IMR-90 (cell line): ENCODE measurements at regions not wholly inside any gene's neighbourhood (a gene's known extent, or its start where the extent isn't known, plus 50 kb on each side); places are given as distances from the start of the nearest gene placed in this dataset.

Experiments used
- ATAC-seq: fragments of 200-7000 bp; cut with Tn5 transposase; 2 replicates; pipeline ENCODE4 v1.9.1; 2020; ENCODE audit warnings: low read depth, mild to moderate bottlenecking, moderate library complexity
- BruUV-seq: library from RNA; stranded (reverse); fragments of 400-500 nt; replicated peaks from 2 replicates; lab custom pipeline; 2021; lab: Mats Ljungman, UMichigan
- CTCF ChIA-PET: fragments of 300-600 bp; formaldehyde crosslinking; extraction: SDS; loops from one replicate; lab custom pipeline; 2021; ENCODE audit warnings: antibody characterized with exemption; lab: Yijun Ruan, JAX
- POLR2A ChIA-PET: fragments of 300-600 bp; sonication (Branson Sonifier 250); formaldehyde crosslinking; loops from one replicate; lab custom pipeline; 2022; ENCODE audit warnings: antibody characterized with exemption; ENCODE audit not compliant: unreplicated experiment; lab: Charles Lee
- DNase-seq: peaks from one replicate; pipeline ENCODE4 v3.0.0; 2013
- H2AFZ ChIP-seq: replicated peaks from 2 replicates; pipeline ENCODE3; 2013; ENCODE audit warnings: low read length, mild to moderate bottlenecking; ENCODE audit not compliant: poor library complexity
- H2AK5ac ChIP-seq: 2 replicates; pipeline ENCODE4 v1.6.1; 2013; ENCODE audit warnings: low read depth, low read length, inconsistent platforms
- H2AK9ac ChIP-seq: replicated peaks from 2 replicates; pipeline ENCODE3; 2013; ENCODE audit warnings: mild to moderate bottlenecking, low read depth, low read length, moderate library complexity; ENCODE audit not compliant: poor library complexity
- H2BK120ac ChIP-seq: 2 replicates; pipeline ENCODE4 v1.6.1; 2013; ENCODE audit warnings: low read depth, low read length, inconsistent platforms
- H2BK15ac ChIP-seq: 3 replicates; pipeline ENCODE4 v1.6.1; 2013; ENCODE audit warnings: low read depth, low read length, inconsistent platforms
- H2BK20ac ChIP-seq: 2 replicates; pipeline ENCODE4 v1.6.1; 2013; ENCODE audit warnings: low read depth, mild to moderate bottlenecking, inconsistent platforms, low read length, moderate library complexity
- H2BK5ac ChIP-seq: 2 replicates; pipeline ENCODE4 v1.6.1; 2013; ENCODE audit warnings: mild to moderate bottlenecking, low read depth, low read length, inconsistent platforms; ENCODE audit not compliant: poor library complexity, severe bottlenecking
- H3K14ac ChIP-seq: replicated peaks from 2 replicates; pipeline ENCODE4 v1.6.1; 2013; ENCODE audit warnings: low read depth, low read length, inconsistent platforms
- H3K18ac ChIP-seq: 2 replicates; pipeline ENCODE4 v1.6.1; 2013; ENCODE audit warnings: low read depth, low read length, control low read depth
- H3K23ac ChIP-seq: 2 replicates; pipeline ENCODE4 v1.6.1; 2013; ENCODE audit warnings: low read depth, low read length, inconsistent platforms
- H3K27ac ChIP-seq: 2 replicates; pipeline ENCODE4 v1.5.1; 2013; ENCODE audit warnings: mild to moderate bottlenecking, control low read depth, low read length; ENCODE audit not compliant: insufficient read depth
- H3K27me3 ChIP-seq: 2 replicates; pipeline ENCODE4 v1.6.1; 2013; ENCODE audit warnings: low read length; ENCODE audit not compliant: control insufficient read depth, insufficient read depth
- H3K36me3 ChIP-seq: 2 replicates; pipeline ENCODE4 v1.6.1; 2013; ENCODE audit warnings: low read length, mixed read lengths; ENCODE audit not compliant: control insufficient read depth, insufficient read depth
- H3K4ac ChIP-seq: 2 replicates; pipeline ENCODE4 v1.6.1; 2013; ENCODE audit warnings: low read depth, low read length, inconsistent platforms
- H3K4me1 ChIP-seq: 2 replicates; pipeline ENCODE4 v1.6.1; 2013; ENCODE audit warnings: low read length, mixed read lengths; ENCODE audit not compliant: control insufficient read depth, insufficient read depth
- H3K4me2 ChIP-seq: 2 replicates; pipeline ENCODE4 v1.6.1; 2013; ENCODE audit warnings: low read depth, mild to moderate bottlenecking, control low read depth, low read length, moderate library complexity
- H3K4me3 ChIP-seq: 2 replicates; pipeline ENCODE4 v1.5.1; 2013; ENCODE audit warnings: low read depth, mild to moderate bottlenecking, control low read depth, low read length, moderate library complexity; ENCODE audit not compliant: insufficient read depth
- H3K56ac ChIP-seq: 2 replicates; pipeline ENCODE4 v1.6.1; 2013; ENCODE audit warnings: low read length, inconsistent platforms; ENCODE audit not compliant: insufficient read depth; ENCODE audit errors: extremely low read depth
- H3K79me1 ChIP-seq, 2 experiments: 2 replicates each; pipeline ENCODE4 v1.6.1; 2013; ENCODE audit warnings: low read length in 2 of 2, inconsistent platforms in 1 of 2, low read depth in 1 of 2
- H3K9ac ChIP-seq: 2 replicates; pipeline ENCODE4 v1.6.1; 2013; ENCODE audit warnings: low read depth, low read length, control low read depth
- H3K9me1 ChIP-seq: 2 replicates; pipeline ENCODE4 v1.6.1; 2013; ENCODE audit warnings: low read length, inconsistent platforms; ENCODE audit not compliant: insufficient read depth
- H3K9me3 ChIP-seq: 2 replicates; pipeline ENCODE4 v1.6.1; 2013; ENCODE audit warnings: low read length; ENCODE audit not compliant: control insufficient read depth, insufficient read depth
- H4K20me1 ChIP-seq: 2 replicates; pipeline ENCODE4 v1.6.1; 2013; ENCODE audit warnings: low read length, inconsistent platforms; ENCODE audit not compliant: insufficient read depth
- H4K5ac ChIP-seq: 2 replicates; pipeline ENCODE4 v1.6.1; 2013; ENCODE audit warnings: mild to moderate bottlenecking, low read depth, low read length, control low read depth
- H4K8ac ChIP-seq, 2 experiments: 2 replicates each; pipeline ENCODE4 v1.6.1; 2013; ENCODE audit warnings: low read depth in 2 of 2, low read length in 2 of 2, control low read depth in 1 of 2, inconsistent platforms in 1 of 2
- H4K91ac ChIP-seq: 2 replicates; pipeline ENCODE4 v1.6.1; 2013; ENCODE audit warnings: low read depth, low read length, inconsistent platforms; ENCODE audit not compliant: insufficient read depth
- BHLHE40 ChIP-seq: fragments of 150-350 bp; IDR thresholded peaks from 2 replicates; pipeline ENCODE4 v1.6.1; 2016; ENCODE audit warnings: mild to moderate bottlenecking, low read depth, low read length
- CEBPB ChIP-seq: IDR thresholded peaks from 2 replicates; pipeline ENCODE4 v1.6.1; 2012; ENCODE audit warnings: low read depth, low read length, improper control_type of control experiment
- CHD1 ChIP-seq: IDR thresholded peaks from 2 replicates; pipeline ENCODE4 v1.6.1; 2012; ENCODE audit warnings: low read depth, low read length, improper control_type of control experiment
- CTCF ChIP-seq: conservative IDR thresholded peaks from 2 replicates; pipeline ENCODE4 v1.5.1; 2012; ENCODE audit warnings: mild to moderate bottlenecking, low read depth, low read length, improper control_type of control experiment
- ELK1 ChIP-seq: fragments of 150-350 bp; IDR thresholded peaks from 2 replicates; pipeline ENCODE4 v1.6.1; 2016; ENCODE audit warnings: low read depth, mild to moderate bottlenecking, low read length, moderate library complexity, borderline replicate concordance
- FOS ChIP-seq: fragments of 150-350 bp; IDR thresholded peaks from 2 replicates; pipeline ENCODE4 v1.6.1; 2016; ENCODE audit warnings: low read depth, low read length
- MAFK ChIP-seq: IDR thresholded peaks from 2 replicates; pipeline ENCODE4 v1.6.1; 2012; ENCODE audit warnings: low read depth, low read length, improper control_type of control experiment
- MAZ ChIP-seq: IDR thresholded peaks from 2 replicates; pipeline ENCODE4 v1.6.1; 2012; ENCODE audit warnings: low read depth, mild to moderate bottlenecking, low read length, improper control_type of control experiment, moderate library complexity, borderline replicate concordance
- MXI1 ChIP-seq: IDR thresholded peaks from 2 replicates; pipeline ENCODE4 v1.6.1; 2012; ENCODE audit warnings: low read depth, mild to moderate bottlenecking, low read length, moderate library complexity, borderline replicate concordance
- NFE2L2 ChIP-seq: fragments of 150-350 bp; IDR thresholded peaks from 2 replicates; pipeline ENCODE4 v1.6.1; 2016; ENCODE audit warnings: low read depth, mild to moderate bottlenecking, low read length
- POLR2A ChIP-seq: IDR thresholded peaks from 2 replicates; pipeline ENCODE4 v1.6.1; 2012; ENCODE audit warnings: mild to moderate bottlenecking, low read depth, low read length
- RAD21 ChIP-seq: IDR thresholded peaks from 2 replicates; pipeline ENCODE4 v1.6.1; 2012; ENCODE audit warnings: low read length, improper control_type of control experiment
- RCOR1 ChIP-seq: IDR thresholded peaks from 2 replicates; pipeline ENCODE4 v1.6.1; 2012; ENCODE audit warnings: mild to moderate bottlenecking, low read length, improper control_type of control experiment; ENCODE audit not compliant: insufficient replicate concordance
- RFX5 ChIP-seq: IDR thresholded peaks from 2 replicates; pipeline ENCODE4 v1.8.0; 2012; ENCODE audit warnings: low read depth, mild to moderate bottlenecking, low read length, moderate library complexity
- SMC3 ChIP-seq: fragments of 150-350 bp; IDR thresholded peaks from 2 replicates; pipeline ENCODE4 v1.6.1; 2016; ENCODE audit warnings: low read depth, mild to moderate bottlenecking, antibody characterized with exemption, low read length, moderate library complexity
- USF2 ChIP-seq: fragments of 150-350 bp; IDR thresholded peaks from 2 replicates; pipeline ENCODE4 v1.6.1; 2017; ENCODE audit warnings: mild to moderate bottlenecking, antibody characterized with exemption, low read length, low read depth
- WGBS, 2 experiments: methylation state at CpG; one replicate each; pipeline versions ENCODE4 v1.1.5 to v1.1.7; 2013; ENCODE audit warnings: missing lambda C conversion rate in 2 of 2; ENCODE audit not compliant: insufficient read length in 1 of 2; ENCODE audit errors: extremely low coverage in 2 of 2; 5-methylcytosine and 5-hydroxymethylcytosine counted together
- dilution Hi-C: fragments of 300-500 bp; cut with HindIII; formaldehyde crosslinking; loops from one replicate; pipeline ENCODE4 v1.14.3; 2018; ENCODE audit warnings: low sequenced_read_pairs; ENCODE audit not compliant: unreplicated experiment
- in situ Hi-C: fragments of 300-500 bp; cut with MboI; formaldehyde crosslinking; loops from 3 replicates; pipeline ENCODE4 v1.14.3; 2019; ENCODE audit warnings: low sequenced_read_pairs, inconsistent platforms, mixed read lengths
- intact Hi-C: fragments of 100-400 bp; cut with micrococcal nuclease; formaldehyde crosslinking; loops from 2 replicates; pipeline ENCODE4 v1.10.0; 2022

- Histone ChIP-seq H3K4ac (no peak overlapping the region), H3K23ac (no peak overlapping the region), H3K14ac (no peak overlapping the region), H2AK5ac (no peak overlapping the region), H3K9me3 (no peaks in the 10 kb centered on the region), H3K79me1 (no peaks in the 10 kb centered on the region), H3K56ac (no peak overlapping the region), H3K9ac (no peak overlapping the region), H3K9me1 (no peaks in the 10 kb centered on the region), H2AFZ (no peak overlapping the region), H4K20me1 (no peaks in the 10 kb centered on the region), H4K8ac (no peak overlapping the region), H4K91ac (no peak overlapping the region), H3K4me1 (no peaks in the 10 kb centered on the region), H3K27me3 (peaks cover 27% of the 10 kb centered on the region), H2AK9ac (no peak overlapping the region), H3K4me2 (no peak overlapping the region), H2BK20ac (no peak overlapping the region), H3K18ac (no peak overlapping the region), H4K5ac (no peak overlapping the region), H2BK120ac (no peak overlapping the region), H3K27ac (no peak overlapping the region), H3K4me3 (no peak overlapping the region), H3K36me3 (no peaks in the 10 kb centered on the region), H2BK15ac (no peak overlapping the region), H2BK5ac (no peak overlapping the region)
- intact Hi-C loops: no loop called here
- WGBS, 2 experiments: 47% methylated on average over 2 of the region's 7 CpGs; no CpG with 5 or more reads in 1 of the 2 experiments
- in situ Hi-C loops: no loop called here
- TF ChIP-seq BHLHE40 (no peak), NFE2L2 (no peak), SMC3 (no peak), MXI1 (no peak), RFX5 (no peak), RCOR1 (no peak), CHD1 (no peak), MAZ (no peak), POLR2A (no peak), FOS (no peak), MAFK (no peak), ELK1 (no peak), USF2 (no peak), CTCF (no peak), CEBPB (no peak), RAD21 (no peak)
- POLR2A ChIA-PET: no interaction called here
- no peak for ATAC-seq
- dilution Hi-C loops: no loop called here
- CTCF ChIA-PET: no interaction called here
- BruUV-seq: no TSS peak
- DNase-seq: no peak
Observed at GRCh38 chr3:127104586-127104985, 88.3 kb upstream of the PRR23E start.
